Transverse colon (tissue), 4 donors: ENCODE measurements at regions not wholly inside any gene's neighbourhood (a gene's known extent, or its start where the extent isn't known, plus 50 kb on each side); places are given as distances from the start of the nearest gene placed in this dataset.

Source experiments
- DNase-seq: peaks from one replicate; pipeline ENCODE4 v3.0.0-alpha.2; 2019
- H3K27ac ChIP-seq, 4 donors: fragments of 200-600 bp; sonication (generic); 2 replicates each; pipeline ENCODE4 v1.5.1; 2016 to 2018; ENCODE audit warnings: inconsistent platforms in 4 of 4
- H3K27me3 ChIP-seq: fragments of 200-600 bp; sonication (generic); 2 replicates; pipeline ENCODE4 v1.5.1; 2017; ENCODE audit warnings: inconsistent platforms
- H3K36me3 ChIP-seq, 4 donors: fragments of 200-600 bp; sonication (generic); 2 replicates each; pipeline ENCODE4 v1.5.1; 2017 to 2019; ENCODE audit warnings: inconsistent platforms in 4 of 4
- H3K4me1 ChIP-seq, 4 donors: fragments of 200-600 bp; sonication (generic); 2 replicates each; pipeline ENCODE4 v1.5.1; 2017 to 2020; ENCODE audit warnings: inconsistent platforms in 4 of 4
- H3K4me3 ChIP-seq, 4 donors: fragments of 200-600 bp; sonication (generic); 1 replicate in 1 of 4; 2 replicates in 3 of 4; pipeline versions ENCODE4 v1.5.1 to v1.6.1; 2017 to 2019; ENCODE audit warnings: inconsistent platforms in 4 of 4
- H3K9me3 ChIP-seq, 2 donors: fragments of 200-600 bp; sonication (generic); 2 replicates each; pipeline ENCODE4 v1.5.1; 2017 to 2019; ENCODE audit warnings: inconsistent platforms in 2 of 2
- EP300 ChIP-seq: sonication (generic); formaldehyde crosslinking; IDR thresholded peaks from one replicate; pipeline ENCODE4 v1.6.1; 2017; ENCODE audit warnings: antibody characterized with exemption, low read depth
- POLR2A ChIP-seq: fragments of 450-650 bp; IDR thresholded peaks from one replicate; pipeline ENCODE4 v1.6.1; 2016; ENCODE audit warnings: antibody characterized with exemption, mild to moderate bottlenecking, moderate library complexity
- POLR2AphosphoS5 ChIP-seq, 3 donors: sonication (generic); formaldehyde crosslinking; IDR thresholded peaks; one replicate each; pipeline ENCODE4 v1.6.1; 2016; ENCODE audit warnings: antibody characterized with exemption in 3 of 3
- WGBS, 2 donors: methylation state at CpG; one replicate each; pipeline ENCODE4 v1.1.5; 2018; ENCODE audit warnings: low coverage in 1 of 2; 5-methylcytosine and 5-hydroxymethylcytosine counted together
- in situ Hi-C, 4 donors: fragments of 200-750 bp; cut with MboI; loops; one replicate each; pipeline versions ENCODE4 v1.15.0 to v1.15.1; 2017; ENCODE audit warnings: low sequenced_read_pairs in 3 of 4, low pct_ligation_motif_present in 1 of 4, low pct_unique_long_range_greater_than_20kb in 1 of 4
- intact Hi-C: fragments of 100-400 bp; cut with DNase I; formaldehyde crosslinking; loops from one replicate; pipeline ENCODE4 v1.15.1; 2023; ENCODE audit warnings: low total_unique reads
- TF ChIP-seq, protein P1 (sequence below), 5 experiments: fragments of 200-600 bp in 3 of 5; fragments of 450-650 bp in 2 of 5; sonication (generic) in 3 of 5; IDR thresholded peaks; 1 replicate in 2 of 5; 2 replicates in 3 of 5; pipeline ENCODE4 v1.5.1; 2016 to 2017; ENCODE audit warnings: antibody characterized with exemption in 5 of 5, inconsistent platforms in 3 of 5, mild to moderate bottlenecking in 2 of 5, moderate library complexity in 1 of 5

DNA sequence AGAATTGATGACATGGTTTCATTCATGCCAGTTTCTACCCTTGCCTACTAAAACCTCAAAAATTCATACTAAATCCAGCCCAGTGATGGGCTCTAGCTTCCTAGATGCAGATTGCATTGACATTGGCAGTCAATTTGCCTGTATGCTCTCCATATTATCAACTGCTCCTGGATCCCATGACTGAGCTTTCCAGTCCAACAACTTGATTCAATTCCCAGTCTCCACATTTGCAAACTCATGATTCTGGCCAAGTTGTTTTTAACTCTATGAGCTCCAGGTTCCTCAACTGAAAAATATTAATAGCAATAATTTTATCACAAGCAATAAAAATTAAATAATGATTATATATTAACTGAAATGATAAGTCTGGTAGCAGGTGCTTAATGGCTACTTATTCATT, 51.0 kb upstream of the DSC1 start:
- no peak overlapping the region for H3K27ac ChIP-seq

DNA sequence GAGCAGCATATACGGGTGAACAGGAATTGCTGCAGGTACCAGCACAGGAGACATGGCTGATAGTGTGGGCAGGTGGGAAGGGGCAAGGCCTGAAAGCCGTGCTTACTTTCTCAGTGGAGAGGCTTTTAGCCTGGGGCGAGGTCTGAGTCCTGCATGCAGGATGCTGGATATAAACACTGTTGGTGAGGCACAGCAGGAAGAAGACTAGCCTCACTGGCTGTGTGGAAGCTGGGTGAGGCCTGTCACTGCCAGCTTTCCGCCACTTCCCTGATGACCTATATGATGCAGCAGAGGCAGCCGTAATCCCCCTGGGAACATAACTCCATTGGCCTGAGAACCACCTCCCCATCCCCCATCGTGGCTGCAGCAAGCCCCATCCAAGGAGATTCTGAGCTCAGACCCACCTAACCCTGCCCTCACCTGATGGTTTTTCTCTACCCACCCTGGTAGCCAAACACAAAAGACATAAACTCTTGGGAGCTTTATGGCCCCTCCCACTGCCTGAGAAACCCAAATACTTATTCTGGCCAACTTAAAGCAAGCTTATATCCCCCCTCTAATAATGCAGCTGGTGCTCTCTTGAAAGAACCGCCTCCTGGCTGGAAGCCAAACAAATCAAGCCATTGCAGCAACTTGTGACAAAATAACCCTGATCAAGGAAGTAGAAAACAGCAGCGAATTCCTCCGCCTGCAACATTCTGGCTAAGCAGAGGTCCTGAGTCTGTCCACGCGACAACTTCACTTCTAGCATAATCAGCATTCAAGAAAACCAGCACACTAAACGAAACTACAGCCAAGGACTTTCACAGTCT, 54.6 kb upstream of the DSC1 start:
- Histone ChIP-seq H3K4me1 (no peaks in the 10 kb centered on the region), H3K9me3 (peaks cover 0 to 2% of the 10 kb centered on the region in 2 donors), H3K27ac (no peak overlapping the region), H3K27me3 (no peaks in the 10 kb centered on the region), H3K36me3 (no peaks in the 10 kb centered on the region), H3K4me3 (no peak overlapping the region)
- no peak for DNase-seq
- in situ Hi-C loops: no loop called here
- intact Hi-C loops: no loop called here
- WGBS, 2 donors: 56 to 68% methylated on average over 9 to 12 of the region's 12 CpGs
- TF ChIP-seq POLR2A: no peak
- TF ChIP-seq, protein P1, sequence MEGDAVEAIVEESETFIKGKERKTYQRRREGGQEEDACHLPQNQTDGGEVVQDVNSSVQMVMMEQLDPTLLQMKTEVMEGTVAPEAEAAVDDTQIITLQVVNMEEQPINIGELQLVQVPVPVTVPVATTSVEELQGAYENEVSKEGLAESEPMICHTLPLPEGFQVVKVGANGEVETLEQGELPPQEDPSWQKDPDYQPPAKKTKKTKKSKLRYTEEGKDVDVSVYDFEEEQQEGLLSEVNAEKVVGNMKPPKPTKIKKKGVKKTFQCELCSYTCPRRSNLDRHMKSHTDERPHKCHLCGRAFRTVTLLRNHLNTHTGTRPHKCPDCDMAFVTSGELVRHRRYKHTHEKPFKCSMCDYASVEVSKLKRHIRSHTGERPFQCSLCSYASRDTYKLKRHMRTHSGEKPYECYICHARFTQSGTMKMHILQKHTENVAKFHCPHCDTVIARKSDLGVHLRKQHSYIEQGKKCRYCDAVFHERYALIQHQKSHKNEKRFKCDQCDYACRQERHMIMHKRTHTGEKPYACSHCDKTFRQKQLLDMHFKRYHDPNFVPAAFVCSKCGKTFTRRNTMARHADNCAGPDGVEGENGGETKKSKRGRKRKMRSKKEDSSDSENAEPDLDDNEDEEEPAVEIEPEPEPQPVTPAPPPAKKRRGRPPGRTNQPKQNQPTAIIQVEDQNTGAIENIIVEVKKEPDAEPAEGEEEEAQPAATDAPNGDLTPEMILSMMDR (IDR thresholded peaks at IDR 0.05): no peak
- no peak for TF ChIP-seq POLR2AphosphoS5 (IDR thresholded peaks at IDR 0.05)
- no peak for TF ChIP-seq EP300

More for the DNA sequence above, 51.0 kb upstream of the DSC1 start:
- H3K4me3 ChIP-seq: no peak overlapping the region
- H3K9me3 ChIP-seq: no peaks in the 10 kb centered on the region
- no peak for TF ChIP-seq POLR2AphosphoS5 (IDR thresholded peaks at IDR 0.05)
- TF ChIP-seq, protein P1 (IDR thresholded peaks at IDR 0.05): no peak
- no peak for TF ChIP-seq POLR2A
- no peak for TF ChIP-seq EP300
- no peaks in the 10 kb centered on the region for H3K27me3 ChIP-seq
- intact Hi-C loops (no loop called here), in situ Hi-C loops (no loop called here)
- H3K4me1 ChIP-seq: no peaks in the 10 kb centered on the region
- no peaks in the 10 kb centered on the region for H3K36me3 ChIP-seq
- DNase-seq: no peak

DNA sequence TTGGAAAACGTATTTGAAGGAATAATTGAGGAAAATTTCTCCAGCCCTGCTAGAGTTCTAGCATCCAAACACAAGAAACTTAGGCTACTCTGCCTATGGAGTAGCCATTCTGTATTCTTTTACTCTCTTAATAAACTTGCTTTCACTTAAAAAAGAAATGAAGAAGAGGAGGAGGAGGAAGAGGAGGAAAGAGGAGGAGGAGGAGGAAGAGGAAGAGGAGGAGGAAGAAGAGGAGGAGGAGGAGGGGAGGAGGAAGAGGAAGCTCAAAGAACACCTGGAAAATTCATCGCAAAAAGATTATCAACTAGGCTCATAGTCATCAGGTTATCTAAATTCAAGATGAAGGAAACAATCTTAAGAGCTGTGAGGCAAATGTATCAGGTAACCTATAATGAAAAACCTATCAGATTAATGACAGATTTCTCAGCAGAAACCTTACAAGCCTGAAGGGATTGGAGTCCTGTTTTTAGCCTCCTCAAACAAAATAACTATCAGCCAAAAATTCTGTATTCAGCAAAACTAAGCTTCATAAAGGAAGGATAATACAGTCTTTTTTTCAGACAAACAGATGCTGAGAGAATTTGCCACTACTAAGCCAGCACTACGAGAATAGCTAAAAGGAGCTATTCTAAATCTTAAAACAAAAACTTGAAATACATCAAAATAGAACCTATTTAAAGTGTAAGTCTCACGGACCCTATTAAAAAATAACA, 56.2 kb upstream of the DSC1 start:
- intact Hi-C loops: no loop called here
- Histone ChIP-seq H3K9me3 (peaks cover 0 to 3% of the 10 kb centered on the region in 2 donors), H3K27me3 (no peaks in the 10 kb centered on the region), H3K4me3 (no peak overlapping the region), H3K27ac (no peak overlapping the region), H3K36me3 (no peaks in the 10 kb centered on the region), H3K4me1 (no peaks in the 10 kb centered on the region)
- TF ChIP-seq POLR2AphosphoS5 (IDR thresholded peaks at IDR 0.05): no peak
- TF ChIP-seq POLR2A: no peak
- no peak for TF ChIP-seq EP300
- 88 to 89% methylated on average over 4 of the region's 4 CpGs for whole genome bisulfite sequencing, 2 donors
- no peak for DNase-seq
- in situ Hi-C loops: no loop called here

DNA sequence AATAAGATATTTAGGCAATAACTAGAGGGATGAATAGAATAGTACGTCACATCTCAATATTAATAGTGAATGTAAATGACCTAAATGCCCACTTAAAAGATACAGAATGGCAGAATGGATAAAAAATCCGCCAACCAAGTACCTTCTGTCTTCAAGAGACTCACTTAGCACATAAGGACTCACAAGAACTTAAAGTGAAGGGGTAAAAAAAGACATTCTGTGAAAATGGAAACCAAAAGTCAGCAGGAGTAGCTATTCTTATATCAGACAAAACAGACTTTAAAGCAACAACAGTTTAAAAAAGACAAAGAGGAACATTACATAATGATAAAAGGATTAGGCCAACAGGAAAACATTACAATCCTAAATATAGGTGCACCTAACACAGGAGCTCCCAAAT, 56.7 kb upstream of the DSC1 start:
- Histone ChIP-seq H3K4me1 (no peaks in the 10 kb centered on the region), H3K4me3 (no peak overlapping the region), H3K27ac (no peak overlapping the region), H3K9me3 (peaks cover 0 to 3% of the 10 kb centered on the region in 2 donors), H3K36me3 (no peaks in the 10 kb centered on the region), H3K27me3 (no peaks in the 10 kb centered on the region)
- intact Hi-C loops (no loop called here), in situ Hi-C loops (no loop called here)
- TF ChIP-seq POLR2AphosphoS5 (IDR thresholded peaks at IDR 0.05): no peak
- no peak for TF ChIP-seq POLR2A
- TF ChIP-seq, protein P1 (IDR thresholded peaks at IDR 0.05): no peak
- no peak for TF ChIP-seq EP300
- 62 to 80% methylated on average over 2 of the region's 2 CpGs for WGBS, 2 donors
- DNase-seq: no peak
